Breast epithelium (tissue), 3 donors: ENCODE measurements at regions not wholly inside any gene's neighbourhood (a gene's known extent, or its start where the extent isn't known, plus 50 kb on each side); places are given as distances from the start of the nearest gene placed in this dataset.

ENCODE experiments used
- POLR2A ChIP-seq: fragments of 450-650 bp; IDR thresholded peaks from one replicate; pipeline ENCODE4 v1.6.1; 2016; ENCODE audit warnings: antibody characterized with exemption, mild to moderate bottlenecking, moderate library complexity
- POLR2AphosphoS5 ChIP-seq, 3 donors: sonication (generic); formaldehyde crosslinking; IDR thresholded peaks; one replicate each; pipeline ENCODE4 v1.6.1; 2017; ENCODE audit warnings: antibody characterized with exemption in 3 of 3
- TF ChIP-seq, protein P1 (sequence below), 3 donors: fragments of 450-650 bp; IDR thresholded peaks; one replicate each; pipeline ENCODE4 v1.5.1; 2016 to 2017; ENCODE audit warnings: antibody characterized with exemption in 3 of 3, mild to moderate bottlenecking in 3 of 3, moderate library complexity in 3 of 3

DNA sequence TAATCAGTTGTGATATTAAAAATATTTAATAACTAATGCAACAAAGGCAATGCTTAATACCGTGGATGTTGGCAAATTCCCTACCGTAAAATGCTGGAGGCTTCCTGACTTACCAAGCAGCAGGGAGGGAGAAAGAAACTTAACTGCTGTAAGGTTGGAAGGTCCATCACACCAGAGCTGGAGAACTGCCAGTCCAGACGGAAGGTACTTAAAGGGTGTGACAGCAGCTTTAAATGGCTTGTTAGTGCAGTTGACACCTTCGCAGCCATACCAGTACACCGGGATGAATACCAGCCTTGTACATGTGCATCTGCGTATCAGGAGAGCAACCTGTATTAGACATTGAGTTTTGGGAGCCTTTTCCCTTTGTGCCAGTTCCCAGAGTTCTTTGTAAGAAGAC lies 269.5 kb upstream of the NCAM2 start:
- TF ChIP-seq POLR2A (no peak), POLR2AphosphoS5 (IDR thresholded peaks at IDR 0.05) (no peak)
- TF ChIP-seq, protein P1, sequence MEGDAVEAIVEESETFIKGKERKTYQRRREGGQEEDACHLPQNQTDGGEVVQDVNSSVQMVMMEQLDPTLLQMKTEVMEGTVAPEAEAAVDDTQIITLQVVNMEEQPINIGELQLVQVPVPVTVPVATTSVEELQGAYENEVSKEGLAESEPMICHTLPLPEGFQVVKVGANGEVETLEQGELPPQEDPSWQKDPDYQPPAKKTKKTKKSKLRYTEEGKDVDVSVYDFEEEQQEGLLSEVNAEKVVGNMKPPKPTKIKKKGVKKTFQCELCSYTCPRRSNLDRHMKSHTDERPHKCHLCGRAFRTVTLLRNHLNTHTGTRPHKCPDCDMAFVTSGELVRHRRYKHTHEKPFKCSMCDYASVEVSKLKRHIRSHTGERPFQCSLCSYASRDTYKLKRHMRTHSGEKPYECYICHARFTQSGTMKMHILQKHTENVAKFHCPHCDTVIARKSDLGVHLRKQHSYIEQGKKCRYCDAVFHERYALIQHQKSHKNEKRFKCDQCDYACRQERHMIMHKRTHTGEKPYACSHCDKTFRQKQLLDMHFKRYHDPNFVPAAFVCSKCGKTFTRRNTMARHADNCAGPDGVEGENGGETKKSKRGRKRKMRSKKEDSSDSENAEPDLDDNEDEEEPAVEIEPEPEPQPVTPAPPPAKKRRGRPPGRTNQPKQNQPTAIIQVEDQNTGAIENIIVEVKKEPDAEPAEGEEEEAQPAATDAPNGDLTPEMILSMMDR (IDR thresholded peaks at IDR 0.05), result no peak
